Panc1 (cell line): ENCODE measurements at regions not wholly inside any gene's neighbourhood (a gene's known extent, or its start where the extent isn't known, plus 50 kb on each side); places are given as distances from the start of the nearest gene placed in this dataset.

Experiments used
- POLR2AphosphoS5 ChIP-seq: IDR thresholded peaks from 2 replicates; pipeline ENCODE4 v1.6.1; 2012; ENCODE audit warnings: mild to moderate bottlenecking, low read depth, low read length, moderate library complexity
- SIN3A ChIP-seq: IDR thresholded peaks from 2 replicates; pipeline ENCODE4 v1.6.1; 2012; ENCODE audit warnings: low read depth, mild to moderate bottlenecking, low read length, moderate library complexity, borderline replicate concordance; ENCODE audit not compliant: insufficient read depth
- TF ChIP-seq, protein P1 (sequence below): fragments of 450-650 bp; IDR thresholded peaks from 2 replicates; pipeline ENCODE4 v1.5.1; 2017; ENCODE audit warnings: mild to moderate bottlenecking
- TF ChIP-seq, protein P2 (sequence below), 2 experiments: IDR thresholded peaks; 2 replicates each; pipeline ENCODE4 v1.6.1; 2011 to 2012; ENCODE audit warnings: low read depth in 2 of 2, control low read depth in 1 of 2, low read length in 1 of 2, mild to moderate bottlenecking in 1 of 2, moderate library complexity in 1 of 2; ENCODE audit not compliant: insufficient read depth in 1 of 2

DNA sequence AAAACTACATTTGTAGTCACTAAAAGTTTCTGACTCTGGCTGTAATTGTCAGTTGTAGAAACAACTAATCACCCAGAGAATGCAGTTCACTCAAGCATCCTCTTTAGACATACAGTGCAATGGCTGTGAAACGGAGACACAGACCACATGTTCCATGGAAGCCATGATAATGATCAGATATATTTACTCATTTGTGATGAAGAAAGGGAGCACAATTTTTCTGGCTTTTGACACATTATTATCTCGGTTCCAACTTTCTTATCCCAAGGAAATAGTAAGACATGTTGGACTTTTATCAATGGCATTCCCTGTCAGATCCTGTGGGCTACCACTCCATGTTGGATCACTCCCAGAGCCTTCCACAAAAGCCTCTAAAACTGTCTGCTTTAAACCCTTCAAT, 215.0 kb upstream of the LRIG1 start:
- TF ChIP-seq, protein P1, sequence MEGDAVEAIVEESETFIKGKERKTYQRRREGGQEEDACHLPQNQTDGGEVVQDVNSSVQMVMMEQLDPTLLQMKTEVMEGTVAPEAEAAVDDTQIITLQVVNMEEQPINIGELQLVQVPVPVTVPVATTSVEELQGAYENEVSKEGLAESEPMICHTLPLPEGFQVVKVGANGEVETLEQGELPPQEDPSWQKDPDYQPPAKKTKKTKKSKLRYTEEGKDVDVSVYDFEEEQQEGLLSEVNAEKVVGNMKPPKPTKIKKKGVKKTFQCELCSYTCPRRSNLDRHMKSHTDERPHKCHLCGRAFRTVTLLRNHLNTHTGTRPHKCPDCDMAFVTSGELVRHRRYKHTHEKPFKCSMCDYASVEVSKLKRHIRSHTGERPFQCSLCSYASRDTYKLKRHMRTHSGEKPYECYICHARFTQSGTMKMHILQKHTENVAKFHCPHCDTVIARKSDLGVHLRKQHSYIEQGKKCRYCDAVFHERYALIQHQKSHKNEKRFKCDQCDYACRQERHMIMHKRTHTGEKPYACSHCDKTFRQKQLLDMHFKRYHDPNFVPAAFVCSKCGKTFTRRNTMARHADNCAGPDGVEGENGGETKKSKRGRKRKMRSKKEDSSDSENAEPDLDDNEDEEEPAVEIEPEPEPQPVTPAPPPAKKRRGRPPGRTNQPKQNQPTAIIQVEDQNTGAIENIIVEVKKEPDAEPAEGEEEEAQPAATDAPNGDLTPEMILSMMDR = no peak
- no peak for TF ChIP-seq POLR2AphosphoS5
- TF ChIP-seq, protein P2, sequence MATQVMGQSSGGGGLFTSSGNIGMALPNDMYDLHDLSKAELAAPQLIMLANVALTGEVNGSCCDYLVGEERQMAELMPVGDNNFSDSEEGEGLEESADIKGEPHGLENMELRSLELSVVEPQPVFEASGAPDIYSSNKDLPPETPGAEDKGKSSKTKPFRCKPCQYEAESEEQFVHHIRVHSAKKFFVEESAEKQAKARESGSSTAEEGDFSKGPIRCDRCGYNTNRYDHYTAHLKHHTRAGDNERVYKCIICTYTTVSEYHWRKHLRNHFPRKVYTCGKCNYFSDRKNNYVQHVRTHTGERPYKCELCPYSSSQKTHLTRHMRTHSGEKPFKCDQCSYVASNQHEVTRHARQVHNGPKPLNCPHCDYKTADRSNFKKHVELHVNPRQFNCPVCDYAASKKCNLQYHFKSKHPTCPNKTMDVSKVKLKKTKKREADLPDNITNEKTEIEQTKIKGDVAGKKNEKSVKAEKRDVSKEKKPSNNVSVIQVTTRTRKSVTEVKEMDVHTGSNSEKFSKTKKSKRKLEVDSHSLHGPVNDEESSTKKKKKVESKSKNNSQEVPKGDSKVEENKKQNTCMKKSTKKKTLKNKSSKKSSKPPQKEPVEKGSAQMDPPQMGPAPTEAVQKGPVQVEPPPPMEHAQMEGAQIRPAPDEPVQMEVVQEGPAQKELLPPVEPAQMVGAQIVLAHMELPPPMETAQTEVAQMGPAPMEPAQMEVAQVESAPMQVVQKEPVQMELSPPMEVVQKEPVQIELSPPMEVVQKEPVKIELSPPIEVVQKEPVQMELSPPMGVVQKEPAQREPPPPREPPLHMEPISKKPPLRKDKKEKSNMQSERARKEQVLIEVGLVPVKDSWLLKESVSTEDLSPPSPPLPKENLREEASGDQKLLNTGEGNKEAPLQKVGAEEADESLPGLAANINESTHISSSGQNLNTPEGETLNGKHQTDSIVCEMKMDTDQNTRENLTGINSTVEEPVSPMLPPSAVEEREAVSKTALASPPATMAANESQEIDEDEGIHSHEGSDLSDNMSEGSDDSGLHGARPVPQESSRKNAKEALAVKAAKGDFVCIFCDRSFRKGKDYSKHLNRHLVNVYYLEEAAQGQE (IDR thresholded peaks at IDR 0.05; ENCODE audit: insufficient read depth in 1 of 2, low read depth in 2 of 2, low read length in 1 of 2) = no peak
- TF ChIP-seq SIN3A = no peak
